GM19438 (cell line): ENCODE measurements at regions not wholly inside any gene's neighbourhood (a gene's known extent, or its start where the extent isn't known, plus 50 kb on each side); places are given as distances from the start of the nearest gene placed in this dataset.

ENCODE experiments used
- ATAC-seq: cut with Tn5 transposase; IDR thresholded peaks from one replicate; pipeline ENCODE4 v1.9.1; 2021; ENCODE audit warnings: low read depth; ENCODE audit not compliant: unreplicated experiment

- ATAC-seq: no peak
These were observed 306.9 kb downstream of the ZPLD1 start for GRCh38 chr3:102741694-102742093.

- no peak for ATAC-seq
These were observed 311.1 kb downstream of the ZPLD1 start for GRCh38 chr3:102745881-102746280.

DNA sequence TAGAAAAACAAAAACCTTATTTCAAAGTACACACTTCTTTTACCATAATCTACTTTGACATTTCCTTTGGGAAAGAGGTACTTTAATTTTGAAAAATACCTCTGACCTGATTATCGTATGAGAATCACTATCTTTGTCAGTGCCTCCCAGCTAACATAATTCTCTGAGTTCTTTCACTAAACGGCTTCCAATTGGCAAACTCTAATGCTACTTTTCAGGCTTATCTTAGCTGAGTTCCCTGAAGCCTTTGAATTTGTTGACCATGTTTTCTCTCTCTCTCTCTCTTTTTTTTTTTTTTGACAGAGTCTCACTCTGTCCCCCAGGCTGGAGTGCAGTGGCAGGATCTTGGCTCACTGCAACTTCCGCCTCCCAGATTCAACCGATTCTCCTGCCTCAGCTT, 312.8 kb downstream of the ZPLD1 start:
- no peak for ATAC-seq

DNA sequence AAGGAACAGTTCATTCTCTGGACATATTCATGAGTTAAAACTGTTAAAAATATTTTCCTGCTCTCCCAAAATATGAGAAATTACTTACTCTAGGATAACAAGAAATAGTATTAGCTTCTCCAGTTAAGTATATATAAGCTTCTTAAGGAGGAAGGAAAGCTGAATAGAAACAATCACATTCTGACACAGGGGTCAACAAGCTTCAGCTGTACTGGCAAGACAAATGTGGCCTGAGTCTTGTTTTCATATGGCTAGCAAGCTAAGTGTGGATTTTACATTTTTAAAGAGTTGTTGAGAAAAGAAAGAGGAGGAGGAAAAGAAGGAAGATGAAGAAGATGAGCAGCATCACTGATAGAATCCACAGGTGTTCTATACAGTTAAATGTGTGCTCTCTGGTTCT, 313.8 kb downstream of the ZPLD1 start:
- no peak for ATAC-seq

GRCh38 chr3:102750322-102750721, 315.5 kb downstream of the ZPLD1 start:
- ATAC-seq: no peak

DNA sequence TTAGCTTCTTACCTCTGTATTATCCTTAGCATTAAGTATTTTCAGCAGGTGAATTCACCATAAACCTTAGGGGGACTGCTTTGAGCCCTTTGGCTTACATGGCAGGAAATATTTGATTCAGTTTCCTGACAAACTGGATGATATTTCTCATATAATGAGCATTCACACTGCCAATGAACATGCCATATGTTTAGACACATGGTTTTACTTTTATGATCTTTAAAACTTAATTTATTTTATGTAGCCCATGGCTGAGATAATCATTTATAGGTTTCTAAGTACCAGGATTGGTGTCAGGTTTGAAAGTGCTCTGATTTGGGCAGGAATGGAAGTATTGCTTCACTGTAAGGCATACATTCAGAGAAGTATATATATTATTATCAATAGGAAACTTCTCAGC, 319.1 kb downstream of the ZPLD1 start:
- no peak for ATAC-seq

DNA sequence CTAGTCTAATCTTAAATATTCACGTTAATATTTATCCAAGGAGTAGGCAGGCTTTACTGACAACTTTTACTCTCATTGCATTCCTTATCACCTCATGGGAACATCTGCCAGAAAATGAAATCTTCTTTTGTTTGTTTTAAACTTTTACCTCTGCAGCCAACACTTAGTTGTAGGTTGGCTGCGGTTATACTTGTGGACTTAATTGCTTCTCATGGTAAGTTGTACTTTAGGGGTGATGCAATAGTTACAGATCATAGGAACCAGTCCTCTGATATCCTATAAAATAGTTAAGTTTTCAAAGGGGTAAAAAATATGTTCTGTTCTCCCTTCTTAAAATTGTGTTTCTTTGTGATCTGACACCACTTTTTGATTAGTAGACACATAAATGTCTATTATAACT, 321.9 kb downstream of the ZPLD1 start:
- no peak for ATAC-seq

DNA sequence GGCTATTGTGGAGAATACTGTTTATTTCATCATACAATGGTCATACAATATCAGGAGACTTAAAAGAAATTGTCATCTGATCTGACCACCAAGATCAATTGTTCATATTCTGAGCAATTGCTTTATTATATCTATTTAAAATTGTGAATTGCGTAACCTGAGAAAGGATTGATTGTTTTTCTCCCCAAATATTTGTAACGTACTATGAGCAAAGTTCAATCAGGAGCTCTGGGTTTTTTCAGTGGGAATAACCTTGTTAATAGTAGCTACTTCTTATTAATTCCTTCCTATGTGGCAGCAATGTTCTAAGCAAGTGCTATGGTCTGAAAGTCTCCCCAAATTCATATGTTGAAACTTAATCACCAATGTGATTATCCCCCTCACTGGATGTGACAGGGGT, 323.1 kb downstream of the ZPLD1 start:
- no peak for ATAC-seq

GRCh38 chr3:102761766-102762165, 327.0 kb downstream of the ZPLD1 start:
- no peak for ATAC-seq

DNA sequence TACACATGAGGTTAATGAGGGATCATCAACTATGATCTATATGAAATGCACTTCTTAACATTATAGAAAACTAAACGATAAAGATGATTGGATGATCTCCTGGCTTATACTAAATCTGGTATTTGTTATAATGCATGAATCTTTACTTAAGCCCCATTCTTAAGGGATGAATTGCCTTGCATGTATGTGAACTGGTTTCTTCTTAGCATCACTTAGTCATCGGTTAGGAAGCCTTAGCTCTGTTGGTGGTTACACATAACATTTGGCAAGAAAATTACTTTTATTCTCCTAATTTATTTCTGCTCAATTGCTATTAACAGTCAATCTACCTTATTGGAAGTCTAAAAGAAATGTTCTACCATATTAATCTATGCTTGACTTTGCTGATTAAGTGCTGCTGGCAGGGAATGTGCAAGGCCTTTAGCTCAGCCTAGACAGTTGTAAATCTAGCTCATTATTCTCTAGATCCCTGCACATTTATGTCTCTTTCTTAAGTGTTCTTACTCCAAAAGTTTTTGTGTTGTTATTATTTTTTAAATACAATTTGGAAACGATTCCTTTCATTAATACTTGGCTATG, 356.0 kb downstream of the ZPLD1 start:
- ATAC-seq: no peak

DNA sequence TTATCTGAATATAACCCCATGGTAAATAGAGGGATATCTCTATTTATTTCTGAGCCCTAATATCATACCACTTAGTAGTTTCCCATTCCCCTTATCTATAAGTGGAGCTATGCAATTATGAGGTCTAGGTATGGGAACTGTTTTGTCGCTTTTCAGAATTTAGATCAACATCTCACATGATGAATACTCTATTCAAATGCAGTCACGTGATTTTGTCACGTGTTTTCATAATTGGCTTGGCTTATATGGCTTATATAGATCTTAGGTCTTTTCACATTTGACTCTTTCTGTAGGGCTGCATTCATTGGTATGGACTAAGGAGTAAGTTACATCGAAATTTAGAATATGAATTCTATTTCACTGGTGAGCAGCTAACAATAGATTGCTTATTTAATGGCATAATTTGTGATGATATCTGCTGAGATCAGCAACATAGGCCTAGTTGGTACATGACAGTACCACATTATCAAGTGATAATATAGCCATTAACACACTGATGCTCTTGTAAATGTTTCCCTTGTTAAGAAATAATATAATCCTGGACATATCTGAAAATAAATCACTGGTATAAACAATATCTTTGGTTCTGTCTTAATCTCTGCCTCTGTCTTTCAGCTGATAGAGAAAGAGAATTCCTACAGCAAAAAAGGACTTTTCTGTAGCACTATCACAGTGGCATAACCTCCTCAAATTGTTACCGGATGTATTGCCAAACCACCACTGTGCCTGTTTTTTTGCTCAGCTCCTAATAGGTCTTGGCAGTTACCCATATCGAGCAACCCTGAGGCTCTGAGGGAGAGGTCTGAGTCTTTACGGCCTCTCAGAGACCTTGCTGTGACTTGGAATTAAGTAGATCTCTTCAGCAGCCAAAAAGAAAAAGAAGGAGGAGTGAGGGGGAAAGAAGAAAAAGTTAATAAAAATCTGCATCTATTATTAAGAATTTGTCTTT, 357.1 kb downstream of the ZPLD1 start:
- no peak for ATAC-seq

DNA sequence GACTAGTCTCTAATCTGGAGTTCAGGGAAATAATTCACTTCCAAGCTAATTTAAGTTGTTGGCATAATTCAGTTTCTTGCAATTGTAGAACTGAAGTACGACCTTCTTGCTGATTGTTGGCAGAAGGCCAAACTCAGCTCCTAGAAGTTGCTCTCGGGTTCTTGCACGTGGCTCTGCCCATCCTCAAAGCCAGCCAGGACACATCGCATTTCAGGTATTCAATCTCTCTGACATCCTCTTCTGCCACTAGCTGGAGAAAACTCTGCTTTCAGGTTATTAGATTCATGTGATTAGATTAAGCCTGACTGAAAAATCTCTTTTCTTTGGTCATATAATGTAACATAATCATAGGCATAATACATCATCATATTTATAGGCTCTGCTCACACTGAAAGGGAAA, 362.0 kb downstream of the ZPLD1 start:
- no peak for ATAC-seq

GRCh38 chr3:102802819-102803420, 368.1 kb downstream of the ZPLD1 start:
- ATAC-seq: no peak

DNA sequence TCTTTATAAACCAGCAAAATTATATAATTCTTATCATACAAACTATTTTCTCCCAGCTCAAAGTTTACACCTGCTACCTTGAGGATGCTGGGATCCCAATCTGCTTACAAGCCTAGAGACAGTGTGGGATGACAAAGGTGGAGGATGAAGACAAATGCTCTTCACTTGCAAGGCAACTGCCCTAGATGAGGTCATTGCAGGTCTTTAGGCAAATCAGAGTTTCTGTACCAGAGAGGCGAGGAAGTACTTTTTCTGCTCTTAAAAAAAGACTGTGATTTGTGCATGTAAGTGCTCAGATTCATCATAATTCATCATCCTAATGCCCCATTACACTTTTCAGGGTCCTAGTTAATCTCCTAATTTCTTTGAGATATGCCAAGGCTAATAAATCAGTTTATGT, 376.1 kb downstream of the ZPLD1 start:
- ATAC-seq: no peak

DNA sequence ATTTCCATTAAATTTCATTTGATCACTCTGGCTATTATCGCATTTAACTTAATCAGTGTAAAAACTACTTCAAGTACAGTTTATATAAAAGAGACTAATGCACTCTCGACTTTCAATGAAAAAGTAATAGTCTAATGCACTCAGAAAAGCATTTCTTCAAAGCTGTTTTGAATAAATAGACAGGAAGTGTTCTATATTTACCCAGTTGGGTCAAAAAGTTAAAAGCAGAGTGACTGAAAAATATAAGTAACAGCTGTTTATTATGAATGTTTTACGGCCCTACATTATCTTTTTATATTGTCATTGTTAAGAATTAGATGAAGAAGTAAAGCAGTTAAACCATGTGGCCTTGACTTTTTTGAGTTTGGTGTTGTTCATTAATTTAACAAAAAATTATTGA, 391.8 kb downstream of the ZPLD1 start:
- ATAC-seq: no peak

GRCh38 chr3:102827386-102827785, 392.6 kb downstream of the ZPLD1 start:
- ATAC-seq: no peak

DNA sequence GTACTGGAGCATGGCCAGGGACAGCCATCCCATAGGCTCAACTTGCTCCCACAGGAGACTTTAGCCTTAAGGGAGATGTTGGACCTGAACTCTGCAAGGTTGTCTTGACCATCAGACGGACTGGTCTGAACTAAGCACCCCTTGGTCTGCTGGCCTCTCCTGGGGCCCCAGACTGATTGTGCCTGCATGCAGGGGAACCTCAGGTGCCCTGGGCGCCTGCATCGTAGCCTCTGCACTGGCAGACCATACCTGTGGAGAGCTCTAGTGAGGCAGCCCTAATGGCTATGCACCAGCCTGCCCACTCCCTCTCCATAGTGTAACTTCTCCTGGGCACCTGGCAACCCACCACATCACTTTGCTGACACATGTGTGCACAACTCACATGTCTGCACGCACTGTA, 395.6 kb downstream of the ZPLD1 start:
- no peak for ATAC-seq

DNA sequence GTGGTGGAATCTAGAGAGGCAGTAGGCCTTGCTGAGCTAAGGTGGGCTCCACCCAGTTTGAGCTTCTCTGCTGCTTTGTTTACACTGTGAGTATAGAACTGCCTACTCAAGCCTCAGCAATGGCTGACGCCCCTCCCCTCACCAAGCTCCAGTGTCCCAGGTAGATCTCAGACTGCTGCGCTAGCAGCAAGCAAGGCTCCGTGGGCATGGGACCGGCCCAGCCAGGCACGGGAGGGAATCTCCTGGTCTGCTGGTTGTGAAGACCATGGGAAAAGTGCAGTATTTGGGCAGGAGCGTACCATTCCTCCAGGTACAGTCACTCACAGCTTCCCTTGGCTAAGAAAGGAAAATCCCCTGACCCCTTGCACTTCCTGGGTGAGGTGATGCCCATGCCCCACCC, 407.1 kb downstream of the ZPLD1 start:
- ATAC-seq: no peak

- ATAC-seq: no peak
These were observed 432.0 kb downstream of the ZPLD1 start for GRCh38 chr3:102866845-102867244.

GRCh38 chr3:102883515-102883914, 448.7 kb downstream of the ZPLD1 start:
- no peak for ATAC-seq

- ATAC-seq: no peak
These were observed 450.5 kb downstream of the ZPLD1 start for GRCh38 chr3:102885289-102885688.

DNA sequence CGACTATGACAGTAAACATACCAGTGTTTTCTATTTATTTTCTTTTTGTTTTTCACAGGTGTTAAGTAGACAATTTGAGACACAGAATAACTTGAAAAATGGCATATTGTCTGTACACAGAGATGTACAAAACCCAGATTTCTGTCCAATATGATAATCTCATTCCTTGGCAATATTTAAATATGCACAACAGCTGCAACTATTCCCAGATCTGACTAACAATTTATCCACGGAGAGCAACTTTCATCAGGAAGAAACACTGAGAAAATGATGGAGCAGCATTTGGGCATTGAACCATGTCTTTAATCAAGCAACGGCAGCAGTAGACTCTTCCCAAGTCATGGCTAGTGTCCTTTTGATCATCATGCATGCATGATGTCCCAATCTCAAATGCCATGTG, 452.6 kb downstream of the ZPLD1 start:
- ATAC-seq: no peak
